HEK293T (cell line): ENCODE measurements at regions not wholly inside any gene's neighbourhood (a gene's known extent, or its start where the extent isn't known, plus 50 kb on each side); places are given as distances from the start of the nearest gene placed in this dataset.

Experiments used
- CTCF ChIA-PET: fragments of 350-600 bp; formaldehyde crosslinking; extraction: SDS; loops from one replicate; lab custom pipeline; 2021; ENCODE audit warnings: antibody characterized with exemption, inconsistent platforms; lab: Yijun Ruan, JAX
- POLR2A ChIA-PET: fragments of 350-600 bp; formaldehyde crosslinking; extraction: SDS; loops from one replicate; lab custom pipeline; 2020; ENCODE audit warnings: antibody characterized with exemption, inconsistent platforms; lab: Yijun Ruan, JAX
- DNase-seq: peaks from one replicate; pipeline ENCODE4 v3.0.0; 2012; ENCODE audit warnings: mixed read lengths; ENCODE audit errors: extremely low spot score
- ARNT ChIP-seq: fragments of 450-650 bp; IDR thresholded peaks from 2 replicates; pipeline ENCODE4 v1.6.1; 2017; ENCODE audit warnings: mild to moderate bottlenecking
- BHLHE40 ChIP-seq: fragments of 450-650 bp; IDR thresholded peaks from 2 replicates; pipeline ENCODE4 v1.6.1; 2016; ENCODE audit warnings: mild to moderate bottlenecking, moderate library complexity, borderline replicate concordance
- CTBP1 ChIP-seq: fragments of 450-650 bp; IDR thresholded peaks from 2 replicates; pipeline ENCODE4 v1.6.1; 2016; ENCODE audit warnings: borderline replicate concordance
- ELF4 ChIP-seq: fragments of 450-650 bp; IDR thresholded peaks from 2 replicates; pipeline ENCODE4 v1.6.1; 2017; ENCODE audit warnings: antibody characterized with exemption
- FOXA1 ChIP-seq: fragments of 450-650 bp; IDR thresholded peaks from 2 replicates; pipeline ENCODE4 v1.6.1; 2016; ENCODE audit warnings: mild to moderate bottlenecking
- FOXK2 ChIP-seq: fragments of 450-650 bp; IDR thresholded peaks from 2 replicates; pipeline ENCODE4 v1.6.1; 2016; ENCODE audit warnings: mild to moderate bottlenecking
- FOXM1 ChIP-seq: fragments of 450-650 bp; IDR thresholded peaks from 2 replicates; pipeline ENCODE4 v1.6.1; 2017; ENCODE audit warnings: mild to moderate bottlenecking, borderline replicate concordance
- HDGF ChIP-seq: fragments of 450-650 bp; IDR thresholded peaks from 2 replicates; pipeline ENCODE4 v1.6.1; 2017; ENCODE audit warnings: antibody characterized with exemption, borderline replicate concordance
- L3MBTL2 ChIP-seq: fragments of 450-650 bp; conservative IDR thresholded peaks from 2 replicates; pipeline ENCODE4 v1.6.1; 2016; ENCODE audit warnings: mild to moderate bottlenecking
- LEF1 ChIP-seq: fragments of 450-650 bp; IDR thresholded peaks from 2 replicates; pipeline ENCODE4 v1.6.1; 2017; ENCODE audit warnings: mild to moderate bottlenecking, borderline replicate concordance
- NFRKB ChIP-seq: fragments of 450-650 bp; IDR thresholded peaks from 2 replicates; pipeline ENCODE4 v1.6.1; 2016; ENCODE audit warnings: mild to moderate bottlenecking, moderate library complexity
- PKNOX1 ChIP-seq: fragments of 450-650 bp; IDR thresholded peaks from 2 replicates; pipeline ENCODE4 v1.6.1; 2016
- SP1 ChIP-seq: fragments of 450-650 bp; IDR thresholded peaks from 2 replicates; pipeline ENCODE4 v1.6.1; 2017
- SUZ12 ChIP-seq: fragments of 450-650 bp; IDR thresholded peaks from 2 replicates; pipeline ENCODE4 v1.6.1; 2016; ENCODE audit warnings: mild to moderate bottlenecking
- TARDBP ChIP-seq: fragments of 450-650 bp; IDR thresholded peaks from 2 replicates; pipeline ENCODE4 v1.6.1; 2016
- ZNF384 ChIP-seq: fragments of 450-650 bp; IDR thresholded peaks from 2 replicates; pipeline ENCODE4 v1.6.1; 2016

- TF ChIP-seq SP1 (no peak), FOXA1 (no peak), HDGF (no peak), NFRKB (no peak), PKNOX1 (no peak)
- DNase-seq, result no peak
- ChIA-PET POLR2A (no interaction called here), CTCF (no interaction called here)
Observed at GRCh38 chr6:120260636-120261035, 911.1 kb upstream of the MAN1A1 start.

- POLR2A ChIA-PET, result no interaction called here
- CTCF ChIA-PET, result no interaction called here
- DNase-seq, result no peak
- TF ChIP-seq L3MBTL2 (no peak), CTBP1 (no peak), SP1 (no peak), HDGF (no peak), PKNOX1 (no peak), FOXA1 (no peak), NFRKB (no peak), FOXM1 (no peak), LEF1 (no peak), ARNT (no peak), TARDBP (no peak)
Observed at GRCh38 chr6:120254651-120255050, 905.1 kb upstream of the MAN1A1 start.

GRCh38 chr6:120248451-120248850 is 898.9 kb upstream of the MAN1A1 start:
- DNase-seq, result no peak
- POLR2A ChIA-PET, result no interaction called here
- TF ChIP-seq NFRKB, result no peak
- TF ChIP-seq ARNT, result no peak
- no peak for TF ChIP-seq SP1
- TF ChIP-seq FOXM1, result no peak
- no peak for TF ChIP-seq BHLHE40
- TF ChIP-seq L3MBTL2, result no peak
- TF ChIP-seq FOXK2, result no peak
- TF ChIP-seq ELF4, result no peak
- TF ChIP-seq LEF1, result no peak
- CTCF ChIA-PET, result no interaction called here

GRCh38 chr6:120237221-120237620 is 887.7 kb upstream of the MAN1A1 start:
- ChIA-PET POLR2A (no interaction called here), CTCF (no interaction called here)
- no peak for TF ChIP-seq SUZ12
- TF ChIP-seq ARNT, result no peak
- no peak for TF ChIP-seq CTBP1
- TF ChIP-seq PKNOX1, result no peak
- TF ChIP-seq LEF1, result no peak
- TF ChIP-seq NFRKB, result no peak
- no peak for TF ChIP-seq ELF4
- no peak for TF ChIP-seq FOXA1
- TF ChIP-seq FOXK2, result no peak
- no peak for TF ChIP-seq TARDBP
- no peak for TF ChIP-seq FOXM1
- no peak for TF ChIP-seq ZNF384
- no peak for TF ChIP-seq L3MBTL2
- TF ChIP-seq SP1, result no peak
- TF ChIP-seq BHLHE40, result no peak
- TF ChIP-seq HDGF, result no peak
- no peak for DNase-seq

GRCh38 chr6:120230008-120230407 is 880.4 kb upstream of the MAN1A1 start:
- POLR2A ChIA-PET, result no interaction called here
- CTCF ChIA-PET, result no interaction called here
- no peak for DNase-seq
- no peak for TF ChIP-seq LEF1
- TF ChIP-seq FOXM1, result no peak
- TF ChIP-seq PKNOX1, result no peak
- no peak for TF ChIP-seq NFRKB
- TF ChIP-seq HDGF, result no peak
- no peak for TF ChIP-seq FOXK2
- no peak for TF ChIP-seq ELF4
- TF ChIP-seq L3MBTL2, result no peak
- TF ChIP-seq SP1, result no peak

GRCh38 chr6:120228297-120228696 is 878.7 kb upstream of the MAN1A1 start:
- no peak for DNase-seq
- TF ChIP-seq NFRKB (no peak), TARDBP (no peak), BHLHE40 (no peak), HDGF (no peak), L3MBTL2 (no peak), ELF4 (no peak), ZNF384 (no peak), LEF1 (no peak), SUZ12 (no peak)
- ChIA-PET POLR2A (no interaction called here), CTCF (no interaction called here)
